Nephron (organoid): ENCODE measurements at regions not wholly inside any gene's neighbourhood (a gene's known extent, or its start where the extent isn't known, plus 50 kb on each side); places are given as distances from the start of the nearest gene placed in this dataset.

Experiments used
- H3K27ac Mint-ChIP-seq, 3 experiments: 2 replicates each; pipeline ENCODE4 v1.8.0; 2020; ENCODE audit warnings: mixed read lengths in 3 of 3, mild to moderate bottlenecking in 2 of 3, moderate library complexity in 1 of 3
- H3K27me3 Mint-ChIP-seq: 2 replicates; pipeline ENCODE4 v1.8.0; 2021; ENCODE audit warnings: low read depth, mild to moderate bottlenecking, moderate library complexity, mixed read lengths
- H3K36me3 Mint-ChIP-seq: 2 replicates; pipeline ENCODE4 v1.8.0; 2020; ENCODE audit warnings: low read depth, mixed read lengths
- H3K4me1 Mint-ChIP-seq: 2 replicates; pipeline ENCODE4 v1.8.0; 2020; ENCODE audit warnings: mixed read lengths
- H3K4me3 Mint-ChIP-seq, 3 experiments: 2 replicates each; pipeline ENCODE4 v1.8.0; 2020; ENCODE audit warnings: mild to moderate bottlenecking in 3 of 3, mixed read lengths in 3 of 3, moderate library complexity in 2 of 3
- H3K9me3 Mint-ChIP-seq: 2 replicates; pipeline ENCODE4 v1.8.0; 2020; ENCODE audit warnings: mixed read lengths
- CTCF ChIP-seq, 3 experiments: fragments of 200-600 bp; sonication (generic); IDR thresholded peaks; one replicate each; pipeline ENCODE4 v1.5.0; 2021; ENCODE audit warnings: antibody characterized with exemption in 3 of 3; ENCODE audit not compliant: unreplicated experiment in 3 of 3

DNA sequence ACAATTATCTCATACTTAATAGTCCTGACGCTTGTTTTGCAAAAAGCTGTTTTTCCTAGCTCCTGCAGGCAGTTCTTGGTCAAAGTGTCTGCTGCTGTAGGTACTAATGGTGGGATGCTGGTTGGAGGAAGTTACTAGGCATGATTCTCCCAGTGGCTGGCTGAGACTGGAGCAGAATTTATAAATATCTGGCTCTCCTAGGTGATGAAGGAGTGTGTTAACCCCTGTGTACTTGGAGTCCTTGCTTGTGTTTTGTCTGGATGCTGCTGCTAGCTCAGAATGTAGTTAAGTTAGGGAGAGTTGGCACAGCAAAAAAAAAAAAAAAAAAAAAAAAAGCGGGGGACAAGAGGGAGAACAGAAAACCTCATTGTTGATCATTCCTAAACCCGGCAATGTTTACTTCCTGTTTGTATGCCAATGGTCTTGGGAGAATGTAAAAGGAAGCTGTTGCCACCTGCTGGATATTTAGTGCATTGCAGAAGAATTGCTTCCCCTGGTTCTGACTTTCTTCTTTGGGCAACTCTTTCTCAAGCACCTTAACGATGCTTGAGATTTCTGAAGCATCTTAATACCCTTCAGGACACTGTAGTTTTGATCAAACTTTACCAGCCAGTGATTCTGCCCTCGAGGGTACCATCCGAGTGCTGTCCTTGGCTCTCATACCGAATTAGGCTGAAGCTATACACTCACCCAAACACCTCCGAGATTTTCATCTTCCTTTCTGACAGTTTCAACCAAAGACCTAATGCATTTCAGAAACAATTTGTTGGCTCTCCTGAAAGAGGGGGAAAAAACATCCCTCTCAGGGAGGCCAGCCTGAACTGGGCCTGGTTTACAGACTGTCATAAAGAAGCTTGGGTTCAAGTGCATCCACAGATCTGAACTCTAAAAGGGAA is 71.7 kb upstream of the WWC1 start:
- TF ChIP-seq CTCF (IDR thresholded peaks at IDR 0.05; ENCODE audit: unreplicated experiment in 3 of 3), result peak; percentile 84 to 95 (median 88)

DNA sequence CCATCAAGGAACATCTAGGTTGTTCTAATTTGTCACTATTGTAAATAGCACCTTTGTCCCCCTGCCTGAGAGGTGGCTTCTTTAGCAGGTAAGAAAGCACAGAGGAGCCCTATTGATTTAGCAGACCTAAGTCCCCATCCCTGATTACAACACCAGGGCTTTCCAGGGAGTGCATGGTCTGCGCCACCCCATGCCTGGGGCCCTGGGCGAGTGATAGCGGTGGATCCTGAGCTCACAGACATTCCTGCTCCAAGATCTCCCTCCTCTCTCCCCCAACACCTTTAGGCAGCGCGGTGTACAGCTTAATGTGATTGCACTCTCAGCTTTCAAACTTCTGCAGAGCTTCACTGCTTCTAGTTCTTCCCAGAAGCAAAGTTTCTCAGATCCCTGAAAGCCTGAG is 67.4 kb upstream of the WWC1 start:
- TF ChIP-seq CTCF (IDR thresholded peaks at IDR 0.05; ENCODE audit: unreplicated experiment in 3 of 3), result no peak

More for the DNA sequence above, 71.7 kb upstream of the WWC1 start:
- peak overlapping the region in 1 of 3 experiments; percentile 29 for H3K4me3 Mint-ChIP-seq
- peaks cover 6% of the 10 kb centered on the region for H3K4me1 Mint-ChIP-seq
- H3K36me3 Mint-ChIP-seq, result no peaks in the 10 kb centered on the region
- H3K9me3 Mint-ChIP-seq, result no peaks in the 10 kb centered on the region
- H3K27ac Mint-ChIP-seq, result no peak overlapping the region
- H3K27me3 Mint-ChIP-seq, result peaks cover 14% of the 10 kb centered on the region

GRCh38 chr5:168226012-168226411 is 65.4 kb upstream of the WWC1 start:
- Mint-ChIP-seq H3K27ac (no peak overlapping the region), H3K4me1 (peaks cover 8% of the 10 kb centered on the region), H3K36me3 (no peaks in the 10 kb centered on the region), H3K27me3 (peaks cover 15% of the 10 kb centered on the region), H3K4me3 (no peak overlapping the region), H3K9me3 (no peaks in the 10 kb centered on the region)
- no peak for TF ChIP-seq CTCF (IDR thresholded peaks at IDR 0.05; ENCODE audit: unreplicated experiment in 3 of 3)

More for the DNA sequence above, 67.4 kb upstream of the WWC1 start:
- peaks cover 8% of the 10 kb centered on the region for H3K4me1 Mint-ChIP-seq
- H3K27ac Mint-ChIP-seq, result peak overlapping the region in 1 of 3 experiments; percentile 77
- no peaks in the 10 kb centered on the region for H3K36me3 Mint-ChIP-seq
- H3K9me3 Mint-ChIP-seq, result no peaks in the 10 kb centered on the region
- no peak overlapping the region for H3K4me3 Mint-ChIP-seq
- peaks cover 20% of the 10 kb centered on the region for H3K27me3 Mint-ChIP-seq

- Mint-ChIP-seq H3K4me3 (no peak overlapping the region), H3K27me3 (peaks cover 14% of the 10 kb centered on the region), H3K27ac (no peak overlapping the region), H3K4me1 (peaks cover 8% of the 10 kb centered on the region), H3K9me3 (no peaks in the 10 kb centered on the region), H3K36me3 (no peaks in the 10 kb centered on the region)
- TF ChIP-seq CTCF (IDR thresholded peaks at IDR 0.05; ENCODE audit: unreplicated experiment in 3 of 3), result no peak
Measured at GRCh38 chr5:168227001-168227400, 64.4 kb upstream of the WWC1 start.

- no peaks in the 10 kb centered on the region for H3K9me3 Mint-ChIP-seq
- H3K36me3 Mint-ChIP-seq, result no peaks in the 10 kb centered on the region
- TF ChIP-seq CTCF (IDR thresholded peaks at IDR 0.05; ENCODE audit: unreplicated experiment in 3 of 3), result no peak
- no peak overlapping the region for H3K4me3 Mint-ChIP-seq
- H3K27me3 Mint-ChIP-seq, result peaks cover 14% of the 10 kb centered on the region
- H3K27ac Mint-ChIP-seq, result no peak overlapping the region
- H3K4me1 Mint-ChIP-seq, result peaks cover 8% of the 10 kb centered on the region
Measured at GRCh38 chr5:168227973-168228615, 63.4 kb upstream of the WWC1 start.
